Common myeloid progenitor, CD34-positive (primary cell): ENCODE measurements at regions not wholly inside any gene's neighbourhood (a gene's known extent, or its start where the extent isn't known, plus 50 kb on each side); places are given as distances from the start of the nearest gene placed in this dataset.

Experiments
- CTCF ChIA-PET: fragments of 350-600 bp; sonication (Branson Sonifier 250); formaldehyde crosslinking; loops from one replicate; lab custom pipeline; 2021; ENCODE audit warnings: antibody characterized with exemption; lab: Charles Lee
- POLR2A ChIA-PET: fragments of 350-600 bp; sonication (Branson Sonifier 250); formaldehyde crosslinking; loops from one replicate; lab custom pipeline; 2021; ENCODE audit warnings: antibody characterized with exemption; lab: Charles Lee
- DNase-seq, 3 donors: peaks; one replicate each; pipeline versions ENCODE4 v3.0.0 to v3.0.0-alpha.2; 2013
- H3K27ac ChIP-seq, 2 experiments: 1 replicate in 1 of 2; 2 replicates in 1 of 2; pipeline ENCODE4 v1.7.0; 2013; ENCODE audit warnings: inconsistent platforms in 2 of 2, low read length in 2 of 2, mild to moderate bottlenecking in 2 of 2, low read depth in 1 of 2, moderate library complexity in 1 of 2; ENCODE audit not compliant: severe bottlenecking in 2 of 2, insufficient read depth in 1 of 2, poor library complexity in 1 of 2
- H3K27me3 ChIP-seq, 5 experiments: replicated peaks in 2 of 5; 1 replicate in 3 of 5; 2 replicates in 2 of 5; pipeline versions ENCODE4 v1.6.1 to v1.7.0; 2013; ENCODE audit warnings: low read length in 4 of 5, mild to moderate bottlenecking in 2 of 5, moderate library complexity in 2 of 5, inconsistent platforms in 1 of 5; ENCODE audit not compliant: insufficient read depth in 5 of 5, control insufficient read depth in 4 of 5
- H3K36me3 ChIP-seq, 4 experiments: 1 replicate in 2 of 4; 2 replicates in 2 of 4; pipeline versions ENCODE4 v1.6.1 to v1.7.0; 2013; ENCODE audit warnings: low read length in 3 of 4, control low read depth in 1 of 4, mild to moderate bottlenecking in 1 of 4; ENCODE audit not compliant: control insufficient read depth in 4 of 4, insufficient read depth in 4 of 4
- H3K4me1 ChIP-seq, 4 experiments: 1 replicate in 3 of 4; 2 replicates in 1 of 4; pipeline versions ENCODE4 v1.6.1 to v1.7.1; 2013; ENCODE audit warnings: low read length in 3 of 4, mild to moderate bottlenecking in 3 of 4, control low read depth in 1 of 4, inconsistent platforms in 1 of 4, moderate library complexity in 1 of 4; ENCODE audit not compliant: control insufficient read depth in 4 of 4, insufficient read depth in 4 of 4; ENCODE audit errors: control extremely low read depth in 1 of 4
- H3K4me3 ChIP-seq, 7 experiments: 1 replicate in 4 of 7; 2 replicates in 3 of 7; pipeline versions ENCODE4 v1.5.1 to v1.7.0; 2013; ENCODE audit warnings: mild to moderate bottlenecking in 7 of 7, low read length in 6 of 7, moderate library complexity in 6 of 7, inconsistent platforms in 2 of 7, low read depth in 2 of 7, control low read depth in 1 of 7; ENCODE audit not compliant: insufficient read depth in 4 of 7, control insufficient read depth in 1 of 7; ENCODE audit errors: extremely low read depth in 1 of 7
- H3K9me3 ChIP-seq, 5 experiments: 1 replicate in 4 of 5; 2 replicates in 1 of 5; pipeline versions ENCODE4 v1.6.1 to v1.7.1; 2013; ENCODE audit warnings: low read length in 4 of 5, mild to moderate bottlenecking in 2 of 5, inconsistent platforms in 1 of 5, low read depth in 1 of 5, moderate library complexity in 1 of 5; ENCODE audit not compliant: control insufficient read depth in 4 of 5, insufficient read depth in 2 of 5; ENCODE audit errors: control extremely low read depth in 1 of 5
- WGBS: methylation state at CpG from one replicate; pipeline ENCODE4 v1.1.5; 2013; ENCODE audit not compliant: insufficient coverage; 5-methylcytosine and 5-hydroxymethylcytosine counted together

- DNase-seq = no peak
- POLR2A ChIA-PET = interaction anchor here (0.6 kb wide), 1 partner anchor 38 kb away, joined by 5 read pairs; no protein-coding TSS in a partner anchor
- Histone ChIP-seq H3K4me1 (no peaks in the 10 kb centered on the region), H3K27me3 (no peaks in the 10 kb centered on the region), H3K9me3 (peaks cover 5 to 16% (median 8%) of the 10 kb centered on the region in 5 experiments), H3K27ac (no peak overlapping the region), H3K36me3 (peaks cover 0 to 2% (median 0%) of the 10 kb centered on the region in 4 experiments), H3K4me3 (no peak overlapping the region)
- CTCF ChIA-PET = interaction anchor here (0.8 to 1.0 kb wide), 2 partner anchors 12 to 32 kb away, joined by 3 to 4 read pairs; no protein-coding TSS in a partner anchor
Measured at GRCh38 chr15:56812961-56813360, 79.7 kb upstream of the ZNF280D start.

DNA sequence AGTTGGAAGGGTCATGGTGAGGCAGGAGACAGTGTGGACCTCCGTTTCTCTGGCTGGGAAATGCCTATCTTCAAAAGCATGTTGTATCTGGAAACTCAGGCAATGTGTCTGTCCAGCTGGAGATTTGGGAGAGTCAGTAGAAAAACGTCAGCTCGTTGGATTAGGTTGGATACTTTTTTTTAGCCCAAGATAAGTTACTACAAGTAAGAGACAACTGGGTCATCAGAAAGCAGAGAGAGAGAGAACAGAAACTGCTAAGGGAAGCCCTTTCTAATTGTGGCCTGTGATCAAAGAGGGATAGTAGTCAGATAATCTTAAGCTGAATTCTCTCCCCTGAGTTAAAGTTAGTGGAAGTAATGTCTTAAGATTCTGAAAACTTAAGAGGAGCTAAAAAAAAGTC, 78.9 kb upstream of the ZNF280D start:
- POLR2A ChIA-PET = no interaction called here
- peaks cover 0 to 2% (median 0%) of the 10 kb centered on the region in 4 experiments for H3K36me3 ChIP-seq

GRCh38 chr15:56811586-56811985, 78.3 kb upstream of the ZNF280D start:
- no peak for DNase-seq
- no peak overlapping the region for H3K4me3 ChIP-seq
- ChIA-PET CTCF (interaction anchor here (1.5 kb wide), 1 partner anchor 319 kb away, joined by 3 read pairs; no protein-coding TSS in a partner anchor), POLR2A (no interaction called here)
- H3K36me3 ChIP-seq = peaks cover 0 to 2% (median 0%) of the 10 kb centered on the region in 4 experiments
- no peak overlapping the region for H3K27ac ChIP-seq
- H3K27me3 ChIP-seq = no peaks in the 10 kb centered on the region
- H3K4me1 ChIP-seq = no peaks in the 10 kb centered on the region
- H3K9me3 ChIP-seq = peaks cover 9 to 22% (median 10%) of the 10 kb centered on the region in 5 experiments
- 95% methylated on average over 4 of the region's 4 CpGs for WGBS

More for the DNA sequence above, 78.9 kb upstream of the ZNF280D start:
- no peaks in the 10 kb centered on the region for H3K27me3 ChIP-seq
- DNase-seq = no peak
- no peaks in the 10 kb centered on the region for H3K4me1 ChIP-seq
- CTCF ChIA-PET = interaction anchor here (0.8 to 1.5 kb wide), 3 partner anchors 13 to 320 kb away, joined by 3 to 4 read pairs (median 3); no protein-coding TSS in a partner anchor
- no peak overlapping the region for H3K4me3 ChIP-seq
- 94% methylated on average over 2 of the region's 3 CpGs for WGBS
- no peak overlapping the region for H3K27ac ChIP-seq
- H3K9me3 ChIP-seq = peaks cover 9 to 22% (median 10%) of the 10 kb centered on the region in 5 experiments

DNA sequence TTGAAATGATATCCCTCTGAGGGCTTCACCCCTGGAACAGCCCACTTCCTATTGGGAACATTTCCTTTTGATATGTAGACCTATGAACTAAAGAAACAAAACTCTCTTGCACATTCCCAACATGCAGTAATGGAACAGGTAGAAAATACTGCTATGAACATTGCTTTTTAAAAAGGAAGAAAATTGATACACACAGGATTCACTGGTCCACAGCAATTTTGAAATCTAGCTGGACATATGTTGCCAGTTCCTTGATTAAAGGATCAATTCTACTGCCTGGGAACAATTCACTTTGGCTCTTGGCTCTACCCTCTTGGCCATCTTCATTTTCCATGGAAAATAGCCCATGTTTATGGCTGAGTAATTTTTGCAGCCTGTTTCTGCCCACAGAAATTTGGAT, 74.9 kb upstream of the ZNF280D start:
- Histone ChIP-seq H3K27ac (no peak overlapping the region), H3K27me3 (no peaks in the 10 kb centered on the region), H3K4me1 (no peaks in the 10 kb centered on the region), H3K4me3 (no peak overlapping the region), H3K36me3 (peaks cover 0 to 2% (median 0%) of the 10 kb centered on the region in 4 experiments), H3K9me3 (peaks cover 9 to 22% (median 10%) of the 10 kb centered on the region in 5 experiments)
- no peak for DNase-seq
- ChIA-PET CTCF (no interaction called here), POLR2A (no interaction called here)

DNA sequence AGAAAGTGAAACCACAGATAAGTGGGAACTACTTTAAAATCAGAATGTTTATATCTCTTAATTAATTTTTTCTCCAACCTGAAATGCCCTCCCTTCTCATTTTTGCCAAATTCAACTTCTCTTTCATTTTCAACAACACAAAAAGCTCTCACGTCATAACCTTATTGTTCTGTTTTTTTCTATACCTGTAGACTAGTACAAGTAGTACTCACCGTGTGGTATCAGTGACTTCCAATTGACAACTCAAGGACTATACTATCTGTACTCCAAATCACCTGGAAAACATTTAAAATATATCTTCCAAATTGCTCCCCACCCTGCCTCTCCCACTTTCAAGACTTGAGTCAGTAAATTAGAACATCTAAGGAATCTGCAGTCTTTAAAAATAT, 72.8 kb upstream of the ZNF280D start:
- Histone ChIP-seq H3K4me3 (no peak overlapping the region), H3K27me3 (no peaks in the 10 kb centered on the region), H3K36me3 (peaks cover 0 to 2% (median 0%) of the 10 kb centered on the region in 4 experiments), H3K9me3 (peaks cover 9 to 22% (median 10%) of the 10 kb centered on the region in 5 experiments), H3K27ac (no peak overlapping the region), H3K4me1 (no peaks in the 10 kb centered on the region)
- WGBS = 100% methylated on average over 2 of the region's 2 CpGs
- DNase-seq = no peak
- POLR2A ChIA-PET = no interaction called here
- CTCF ChIA-PET = no interaction called here

DNA sequence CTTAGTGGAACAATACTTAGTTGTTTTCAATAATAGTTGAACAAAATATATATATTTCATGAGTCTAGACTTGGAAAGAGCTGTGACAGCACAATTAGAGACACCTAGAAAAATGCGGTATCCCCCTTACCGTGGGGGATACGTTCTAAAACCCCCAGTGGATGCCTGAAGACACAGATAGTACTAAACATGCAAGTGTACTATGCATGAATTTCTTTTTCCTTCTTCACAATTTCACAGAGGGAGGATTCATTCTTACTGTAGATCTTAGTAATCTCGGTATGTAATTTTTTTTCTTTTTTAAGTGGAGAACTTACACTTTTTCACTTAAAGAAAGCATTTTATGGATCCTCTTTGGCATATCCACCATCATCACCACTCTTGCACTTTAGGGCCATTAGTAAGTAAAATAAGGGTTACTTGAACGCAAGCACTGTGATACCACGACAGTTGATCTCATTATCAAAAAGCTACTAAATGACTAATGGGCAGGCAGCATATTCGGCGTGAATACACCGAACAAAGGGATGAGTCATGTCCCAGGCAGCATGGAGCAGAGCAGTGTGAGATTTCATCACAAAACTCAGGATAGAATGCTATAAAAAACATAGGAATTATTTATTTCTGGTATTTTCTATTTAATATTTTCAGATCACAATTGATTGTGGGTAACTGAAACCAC, 72.3 kb upstream of the ZNF280D start:
- DNase-seq = peak in 1 of 3 donors; percentile 21
- CTCF ChIA-PET = interaction anchor here (1.0 kb wide), 1 partner anchor 14 kb away, joined by 3 read pairs; no protein-coding TSS in a partner anchor
- POLR2A ChIA-PET = no interaction called here
- Histone ChIP-seq H3K36me3 (peaks cover 0 to 2% (median 0%) of the 10 kb centered on the region in 4 experiments), H3K27me3 (no peaks in the 10 kb centered on the region), H3K4me3 (no peak overlapping the region), H3K27ac (no peak overlapping the region), H3K9me3 (peaks cover 9 to 22% (median 10%) of the 10 kb centered on the region in 5 experiments), H3K4me1 (no peaks in the 10 kb centered on the region)
- 100% methylated on average over 3 of the region's 9 CpGs for WGBS

DNA sequence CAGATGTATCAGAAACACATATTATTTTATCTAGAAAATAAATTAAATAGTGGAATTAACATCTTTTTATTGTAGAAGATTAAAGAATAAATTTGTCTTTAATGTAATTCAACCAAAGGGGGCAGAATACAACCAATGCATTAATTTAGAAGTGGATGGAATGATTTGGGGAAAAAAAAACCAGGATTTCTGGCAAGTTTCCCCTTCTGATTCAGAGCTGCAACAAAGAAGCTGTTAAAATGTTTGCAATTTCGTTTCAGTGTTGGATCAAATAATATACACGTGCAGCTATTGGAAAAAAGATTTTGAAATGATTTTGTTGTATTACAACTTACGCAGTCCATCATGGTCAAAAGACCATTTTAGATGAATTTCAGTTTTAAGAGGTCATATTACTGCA, 71.6 kb upstream of the ZNF280D start:
- Histone ChIP-seq H3K27me3 (no peaks in the 10 kb centered on the region), H3K36me3 (peaks cover 0 to 2% (median 0%) of the 10 kb centered on the region in 4 experiments), H3K9me3 (peaks cover 7 to 21% (median 10%) of the 10 kb centered on the region in 5 experiments), H3K4me1 (no peaks in the 10 kb centered on the region), H3K27ac (no peak overlapping the region), H3K4me3 (no peak overlapping the region)
- DNase-seq = no peak
- 100% methylated on average over 1 of the region's 3 CpGs for WGBS
- POLR2A ChIA-PET = interaction anchor here (0.6 kb wide), 1 partner anchor 43 kb away, joined by 3 read pairs; no protein-coding TSS in a partner anchor
- CTCF ChIA-PET = interaction anchor here (1.0 kb wide), 1 partner anchor 13 kb away, joined by 3 read pairs; no protein-coding TSS in a partner anchor
